ENCODE measurements at regions not wholly inside any gene's neighbourhood (a gene's known extent, or its start where the extent isn't known, plus 50 kb on each side); places are given as distances from the start of the nearest gene placed in this dataset.
A peak's percentile ranks its signal among the peaks of the same experiment; 100 is the strongest.

DNA sequence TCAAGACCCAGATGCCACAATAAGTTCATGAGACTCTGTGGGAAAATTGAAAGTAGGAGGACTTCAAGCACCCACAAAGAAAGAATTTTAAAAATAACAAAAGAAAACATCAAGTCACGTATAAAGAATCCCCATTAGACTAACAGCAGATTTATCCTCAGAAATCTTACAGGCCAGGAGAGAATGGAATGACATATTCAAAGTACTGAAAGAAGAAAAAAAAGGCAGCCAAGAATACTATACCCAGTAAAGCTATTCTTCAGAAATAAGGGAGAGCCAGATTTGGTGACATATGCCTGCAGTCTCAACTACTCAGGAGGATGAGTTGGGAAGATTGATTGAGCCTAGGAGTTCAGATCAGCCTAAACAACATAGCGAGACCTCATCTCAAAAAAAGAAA lies 84.3 kb upstream of the CD53 start:
- no peaks in the 10 kb centered on the region for H3K27me3 ChIP-seq (ENCODE audit: low read depth, low read length)
- TF ChIP-seq, protein P1, sequence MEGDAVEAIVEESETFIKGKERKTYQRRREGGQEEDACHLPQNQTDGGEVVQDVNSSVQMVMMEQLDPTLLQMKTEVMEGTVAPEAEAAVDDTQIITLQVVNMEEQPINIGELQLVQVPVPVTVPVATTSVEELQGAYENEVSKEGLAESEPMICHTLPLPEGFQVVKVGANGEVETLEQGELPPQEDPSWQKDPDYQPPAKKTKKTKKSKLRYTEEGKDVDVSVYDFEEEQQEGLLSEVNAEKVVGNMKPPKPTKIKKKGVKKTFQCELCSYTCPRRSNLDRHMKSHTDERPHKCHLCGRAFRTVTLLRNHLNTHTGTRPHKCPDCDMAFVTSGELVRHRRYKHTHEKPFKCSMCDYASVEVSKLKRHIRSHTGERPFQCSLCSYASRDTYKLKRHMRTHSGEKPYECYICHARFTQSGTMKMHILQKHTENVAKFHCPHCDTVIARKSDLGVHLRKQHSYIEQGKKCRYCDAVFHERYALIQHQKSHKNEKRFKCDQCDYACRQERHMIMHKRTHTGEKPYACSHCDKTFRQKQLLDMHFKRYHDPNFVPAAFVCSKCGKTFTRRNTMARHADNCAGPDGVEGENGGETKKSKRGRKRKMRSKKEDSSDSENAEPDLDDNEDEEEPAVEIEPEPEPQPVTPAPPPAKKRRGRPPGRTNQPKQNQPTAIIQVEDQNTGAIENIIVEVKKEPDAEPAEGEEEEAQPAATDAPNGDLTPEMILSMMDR (IDR thresholded peaks at IDR 0.05; ENCODE audit: low read depth, low read length): no peak
- TF ChIP-seq EZH2phosphoT487 (IDR thresholded peaks at IDR 0.05; ENCODE audit: low read depth): no peak
- no peaks in the 10 kb centered on the region for H3K9me3 ChIP-seq (ENCODE audit: insufficient read depth, low read length)
- no peak overlapping the region for H3K27ac ChIP-seq (ENCODE audit: low read length)
- H3K36me3 ChIP-seq (replicated peaks; ENCODE audit: low read depth, low read length): no peaks in the 10 kb centered on the region
- H4K20me1 ChIP-seq (ENCODE audit: insufficient read depth, low read length): no peaks in the 10 kb centered on the region
- H3K4me1 ChIP-seq (ENCODE audit: low read length): peaks cover 16% of the 10 kb centered on the region
- no peak overlapping the region for H3K4me2 ChIP-seq (ENCODE audit: low read length)
- no peak overlapping the region for H3K4me3 ChIP-seq (ENCODE audit: low read length)
- no peak overlapping the region for H2AFZ ChIP-seq (ENCODE audit: low read depth, low read length)
- H3K9ac ChIP-seq (ENCODE audit: low read length): no peak overlapping the region
- H3K79me2 ChIP-seq (ENCODE audit: low read length): no peaks in the 10 kb centered on the region

DNA sequence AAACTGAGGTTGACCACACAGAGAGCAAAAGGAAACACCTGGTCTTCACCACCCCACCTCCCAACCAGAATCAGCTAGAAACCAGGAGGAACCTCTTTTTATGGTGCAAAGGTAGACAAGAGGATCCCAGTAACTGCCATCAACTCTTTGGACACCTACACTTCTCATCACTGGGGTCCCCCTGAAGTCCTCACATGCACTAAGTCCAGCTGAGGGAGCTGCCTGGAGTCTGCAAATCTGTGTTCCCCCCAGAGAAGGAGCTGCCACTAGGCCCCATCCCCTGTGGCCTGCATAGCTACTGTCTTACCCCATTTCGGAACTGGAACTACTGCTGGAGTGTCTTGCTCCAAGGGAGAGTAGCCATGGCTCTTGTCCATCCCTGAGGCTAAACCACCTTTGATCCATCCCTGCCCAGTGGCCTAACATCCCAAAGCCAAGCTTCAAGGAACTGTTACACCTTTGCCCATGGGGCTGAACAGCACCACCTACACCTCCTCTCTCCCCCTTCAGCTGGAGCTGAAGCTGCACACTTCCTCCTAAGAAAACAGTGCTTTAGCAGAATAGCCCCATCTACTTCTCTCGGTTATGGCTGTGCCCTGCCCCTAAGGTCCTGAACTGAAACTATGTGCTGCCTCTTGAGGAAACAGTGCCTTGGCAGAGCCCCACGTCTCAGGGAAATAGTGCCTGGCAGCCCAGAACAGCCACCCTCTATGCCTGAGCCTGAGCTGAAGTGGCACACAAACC lies 85.4 kb upstream of the CD53 start:
- no peak for TF ChIP-seq EZH2phosphoT487 (IDR thresholded peaks at IDR 0.05; ENCODE audit: low read depth)
- TF ChIP-seq, protein P1 (IDR thresholded peaks at IDR 0.05; ENCODE audit: low read depth, low read length): no peak
- Histone ChIP-seq H3K36me3 (replicated peaks; ENCODE audit: low read depth, low read length) (no peaks in the 10 kb centered on the region), H3K4me3 (ENCODE audit: low read length) (no peak overlapping the region), H3K9ac (ENCODE audit: low read length) (no peak overlapping the region), H4K20me1 (ENCODE audit: insufficient read depth, low read length) (no peaks in the 10 kb centered on the region), H3K4me1 (ENCODE audit: low read length) (peaks cover 16% of the 10 kb centered on the region), H3K4me2 (ENCODE audit: low read length) (peak overlapping the region; percentile 37), H3K27me3 (ENCODE audit: low read depth, low read length) (no peaks in the 10 kb centered on the region), H3K27ac (ENCODE audit: low read length) (no peak overlapping the region), H3K9me3 (ENCODE audit: insufficient read depth, low read length) (no peaks in the 10 kb centered on the region), H3K79me2 (ENCODE audit: low read length) (no peaks in the 10 kb centered on the region), H2AFZ (ENCODE audit: low read depth, low read length) (no peak overlapping the region)

DNA sequence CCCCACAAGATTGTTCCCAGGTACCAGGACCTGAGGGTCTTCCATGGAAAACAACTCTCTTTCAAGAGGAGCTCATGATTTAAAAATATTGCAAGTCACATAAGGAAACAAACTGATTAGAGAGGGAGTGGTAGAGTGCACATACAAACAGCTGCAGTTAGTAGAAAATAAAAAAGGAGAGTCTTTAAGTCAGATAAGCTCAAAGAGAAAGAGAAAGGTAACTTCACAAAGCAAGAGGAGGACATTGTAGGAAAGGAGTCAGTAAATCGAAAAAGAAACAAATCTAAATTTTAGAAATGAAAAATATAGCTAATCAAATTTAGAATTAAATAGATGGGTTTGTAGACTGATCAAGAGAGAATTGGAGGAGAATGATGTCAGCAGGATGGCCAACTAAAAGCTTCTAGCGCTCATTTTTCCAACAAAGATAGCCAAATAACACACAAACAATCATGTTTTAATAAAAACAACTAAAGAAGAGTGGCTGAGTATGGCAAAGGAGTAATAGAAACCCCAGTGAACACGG lies 86.1 kb upstream of the CD53 start:
- Histone ChIP-seq H3K9ac (ENCODE audit: low read length) (no peak overlapping the region), H3K4me3 (ENCODE audit: low read length) (no peak overlapping the region), H3K36me3 (replicated peaks; ENCODE audit: low read depth, low read length) (no peaks in the 10 kb centered on the region), H2AFZ (ENCODE audit: low read depth, low read length) (no peak overlapping the region), H3K4me2 (ENCODE audit: low read length) (no peak overlapping the region), H3K9me3 (ENCODE audit: insufficient read depth, low read length) (no peaks in the 10 kb centered on the region), H3K79me2 (ENCODE audit: low read length) (no peaks in the 10 kb centered on the region), H3K4me1 (ENCODE audit: low read length) (peaks cover 16% of the 10 kb centered on the region), H4K20me1 (ENCODE audit: insufficient read depth, low read length) (no peaks in the 10 kb centered on the region), H3K27ac (ENCODE audit: low read length) (no peak overlapping the region), H3K27me3 (ENCODE audit: low read depth, low read length) (no peaks in the 10 kb centered on the region)
- no peak for TF ChIP-seq EZH2phosphoT487 (IDR thresholded peaks at IDR 0.05; ENCODE audit: low read depth)
- TF ChIP-seq, protein P1 (IDR thresholded peaks at IDR 0.05; ENCODE audit: low read depth, low read length): no peak

DNA sequence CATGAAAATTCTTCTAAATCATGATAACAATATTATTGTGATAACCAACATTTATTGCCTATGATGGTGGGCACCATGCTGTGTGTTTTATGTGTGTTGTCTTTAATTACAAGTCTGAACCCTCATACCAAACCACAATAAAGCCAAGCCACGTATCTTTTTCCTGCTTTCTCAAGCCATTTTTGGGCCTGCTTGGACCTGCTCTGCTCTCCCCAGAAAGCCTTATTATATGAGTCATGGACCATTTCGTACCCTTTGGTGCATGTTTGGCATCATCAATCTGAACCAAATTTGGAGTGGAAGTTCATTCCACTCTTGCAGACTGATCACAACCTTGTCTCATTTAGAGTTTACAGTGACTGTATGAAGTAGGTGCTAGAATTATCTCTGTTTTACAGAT lies 87.3 kb upstream of the CD53 start:
- Histone ChIP-seq H3K27me3 (ENCODE audit: low read depth, low read length) (no peaks in the 10 kb centered on the region), H3K27ac (ENCODE audit: low read length) (no peak overlapping the region), H3K36me3 (replicated peaks; ENCODE audit: low read depth, low read length) (no peaks in the 10 kb centered on the region), H2AFZ (ENCODE audit: low read depth, low read length) (no peak overlapping the region), H3K4me2 (ENCODE audit: low read length) (no peak overlapping the region), H3K4me1 (ENCODE audit: low read length) (peaks cover 18% of the 10 kb centered on the region), H3K79me2 (ENCODE audit: low read length) (no peaks in the 10 kb centered on the region), H3K9me3 (ENCODE audit: insufficient read depth, low read length) (no peaks in the 10 kb centered on the region), H3K9ac (ENCODE audit: low read length) (no peak overlapping the region), H3K4me3 (ENCODE audit: low read length) (no peak overlapping the region), H4K20me1 (ENCODE audit: insufficient read depth, low read length) (no peaks in the 10 kb centered on the region)
- TF ChIP-seq EZH2phosphoT487 (IDR thresholded peaks at IDR 0.05; ENCODE audit: low read depth): no peak
- TF ChIP-seq, protein P1 (IDR thresholded peaks at IDR 0.05; ENCODE audit: low read depth, low read length): no peak

Data from OCI-LY3 (cell line).